GM13976 (cell line): ENCODE measurements at regions not wholly inside any gene's neighbourhood (a gene's known extent, or its start where the extent isn't known, plus 50 kb on each side); places are given as distances from the start of the nearest gene placed in this dataset.

Source experiments
- DNase-seq: peaks from one replicate; pipeline ENCODE4 v3.0.0; 2012; ENCODE audit warnings: low spot score
- in situ Hi-C: fragments of 300-500 bp; cut with MboI; formaldehyde crosslinking; loops from one replicate; pipeline ENCODE4 v1.12.0; 2022; ENCODE audit warnings: low sequenced_read_pairs, mixed read lengths, inconsistent platforms; ENCODE audit not compliant: unreplicated experiment
- TF ChIP-seq, protein P1 (sequence below): IDR thresholded peaks from 2 replicates; pipeline ENCODE4 v1.5.1; 2012; ENCODE audit warnings: borderline replicate concordance, mild to moderate bottlenecking; ENCODE audit not compliant: insufficient read depth; ENCODE audit errors: extremely low read depth, missing control alignments, control extremely low read depth

DNA sequence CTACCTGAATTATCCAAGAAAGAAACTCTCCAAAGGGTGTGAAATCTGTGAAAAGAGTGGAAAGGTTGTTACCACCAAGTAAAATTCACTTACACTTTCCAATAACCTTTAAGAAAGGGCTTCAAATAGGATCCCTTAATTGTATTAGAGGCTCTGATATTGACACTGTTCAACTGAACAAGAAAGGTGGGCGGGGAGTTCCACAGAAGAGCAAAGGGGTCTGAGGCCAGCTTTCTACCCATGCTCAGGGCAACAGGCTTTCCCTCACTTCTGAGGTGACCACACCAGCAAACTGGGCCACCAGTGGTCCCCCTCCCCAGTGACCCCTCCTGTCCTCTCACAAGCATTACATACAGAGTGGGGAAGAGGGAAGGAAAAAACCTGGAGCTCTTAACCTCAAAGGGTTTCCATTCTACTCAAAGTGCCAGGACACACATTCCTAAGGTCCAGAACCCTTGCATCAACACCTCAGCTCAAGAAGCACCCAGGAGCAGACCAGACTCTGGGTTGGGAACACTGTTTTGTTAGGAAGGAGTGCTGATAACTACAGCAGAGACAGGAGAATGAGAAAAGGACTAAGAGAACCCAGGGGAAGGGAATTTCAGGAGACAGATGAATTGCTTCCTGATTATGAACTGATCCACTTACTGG is 71.6 kb upstream of the AKIP1 start:
- in situ Hi-C loops, result no loop called here
- TF ChIP-seq, protein P1, sequence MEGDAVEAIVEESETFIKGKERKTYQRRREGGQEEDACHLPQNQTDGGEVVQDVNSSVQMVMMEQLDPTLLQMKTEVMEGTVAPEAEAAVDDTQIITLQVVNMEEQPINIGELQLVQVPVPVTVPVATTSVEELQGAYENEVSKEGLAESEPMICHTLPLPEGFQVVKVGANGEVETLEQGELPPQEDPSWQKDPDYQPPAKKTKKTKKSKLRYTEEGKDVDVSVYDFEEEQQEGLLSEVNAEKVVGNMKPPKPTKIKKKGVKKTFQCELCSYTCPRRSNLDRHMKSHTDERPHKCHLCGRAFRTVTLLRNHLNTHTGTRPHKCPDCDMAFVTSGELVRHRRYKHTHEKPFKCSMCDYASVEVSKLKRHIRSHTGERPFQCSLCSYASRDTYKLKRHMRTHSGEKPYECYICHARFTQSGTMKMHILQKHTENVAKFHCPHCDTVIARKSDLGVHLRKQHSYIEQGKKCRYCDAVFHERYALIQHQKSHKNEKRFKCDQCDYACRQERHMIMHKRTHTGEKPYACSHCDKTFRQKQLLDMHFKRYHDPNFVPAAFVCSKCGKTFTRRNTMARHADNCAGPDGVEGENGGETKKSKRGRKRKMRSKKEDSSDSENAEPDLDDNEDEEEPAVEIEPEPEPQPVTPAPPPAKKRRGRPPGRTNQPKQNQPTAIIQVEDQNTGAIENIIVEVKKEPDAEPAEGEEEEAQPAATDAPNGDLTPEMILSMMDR, result no peak
- no peak for DNase-seq

DNA sequence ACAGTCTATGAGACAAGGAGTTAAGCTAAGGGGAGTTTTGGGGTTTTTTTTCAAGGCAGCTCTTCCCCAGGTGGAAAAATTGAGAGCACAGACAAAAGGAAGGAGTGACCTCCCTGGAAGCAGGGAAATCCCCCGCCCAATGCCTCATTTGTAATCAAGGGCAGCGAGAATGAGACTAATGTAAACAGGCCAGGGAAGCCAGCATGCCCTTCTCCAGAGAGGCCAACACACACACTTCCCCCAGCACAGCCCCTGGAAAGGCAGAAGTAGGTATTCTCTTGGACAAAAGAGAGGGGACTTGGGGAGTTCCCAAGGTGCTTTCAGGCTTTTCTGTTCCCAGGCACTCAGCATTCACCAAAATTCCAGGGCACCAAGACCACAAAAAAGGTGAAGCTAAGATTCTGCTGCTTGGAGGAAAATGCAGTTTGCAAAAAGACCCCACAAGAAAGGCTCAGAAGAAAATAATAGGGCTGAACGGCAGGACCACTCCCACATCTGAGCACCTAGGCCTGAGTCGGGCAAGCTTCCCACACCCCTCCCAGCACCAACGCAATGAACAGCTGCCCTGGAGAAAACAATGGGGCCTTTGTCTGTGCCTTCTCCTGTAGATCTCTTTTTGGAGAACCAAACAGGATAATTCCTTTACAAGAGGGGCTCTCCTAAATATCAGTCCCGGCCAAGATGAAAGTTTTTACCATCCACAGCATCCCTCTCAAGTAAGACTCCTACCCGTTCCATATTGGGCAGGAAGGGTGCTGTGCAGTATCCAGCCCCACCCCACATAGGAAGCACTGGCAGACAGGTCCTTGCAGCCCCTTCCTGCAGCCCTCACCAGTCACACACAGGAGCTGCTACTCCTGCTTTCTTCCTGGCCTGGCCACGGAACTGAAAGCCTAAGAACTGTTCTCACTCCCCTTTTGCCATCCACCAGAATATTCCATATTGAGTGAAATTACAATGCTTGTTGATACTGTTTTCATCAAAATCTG is 70.7 kb upstream of the AKIP1 start:
- TF ChIP-seq, protein P1, result no peak
- in situ Hi-C loops, result no loop called here
- peak; percentile 36 for DNase-seq

DNA sequence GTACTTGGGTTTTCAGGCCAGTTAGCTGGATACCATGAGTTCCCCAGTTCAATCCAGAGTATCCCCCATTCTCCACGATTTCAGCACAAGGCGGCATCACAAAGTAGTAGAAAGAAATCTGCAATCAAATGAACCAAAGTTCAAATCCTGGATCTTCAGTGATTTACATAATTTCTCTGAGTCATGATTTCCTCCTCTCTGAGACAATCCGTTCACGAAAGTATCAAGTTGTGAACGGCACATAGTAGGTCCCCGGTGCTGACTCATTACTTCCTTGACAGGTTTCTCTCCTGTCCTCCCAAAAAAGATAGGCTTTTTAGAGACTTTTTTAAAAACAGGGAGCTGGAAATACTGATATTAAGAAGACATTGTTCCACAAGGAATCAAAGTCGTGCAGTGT is 69.1 kb upstream of the AKIP1 start:
- TF ChIP-seq, protein P1, result no peak
- DNase-seq, result no peak
- in situ Hi-C loops, result no loop called here

DNA sequence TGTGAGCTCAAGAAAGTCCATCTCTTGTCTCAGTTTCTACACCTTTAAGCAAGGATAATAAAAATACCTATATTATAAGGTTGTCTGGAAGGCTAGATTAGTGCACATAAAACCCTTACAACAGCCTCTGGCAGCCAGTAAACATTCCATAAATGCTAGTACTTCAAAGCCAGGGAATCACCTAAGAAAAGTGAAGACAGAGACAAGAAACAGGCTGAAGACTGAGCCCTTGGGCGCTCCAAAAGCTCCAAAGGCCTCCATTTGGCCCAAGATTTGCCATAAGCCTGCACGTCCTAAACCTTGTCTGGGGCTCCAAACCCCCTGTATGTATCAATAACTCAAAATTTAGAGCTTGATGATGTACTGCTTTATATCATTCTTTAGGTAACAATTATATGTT is 52.2 kb upstream of the AKIP1 start:
- TF ChIP-seq, protein P1, result no peak
- DNase-seq, result no peak
- in situ Hi-C loops, result no loop called here
